Heart right ventricle (tissue), 16 donors: ENCODE measurements at regions not wholly inside any gene's neighbourhood (a gene's known extent, or its start where the extent isn't known, plus 50 kb on each side); places are given as distances from the start of the nearest gene placed in this dataset.

Source experiments
- ATAC-seq, 8 donors: fragments of 200-7000 bp; cut with Tn5 transposase; one replicate each; pipeline ENCODE4 v1.9.1; 2020; ENCODE audit warnings: mild to moderate bottlenecking in 8 of 8, moderate library complexity in 8 of 8, moderate number of reproducible peaks in 1 of 8
- DNase-seq, 2 donors: peaks; one replicate each; pipeline ENCODE4 v3.0.0-alpha.2; 2020
- H3K27ac ChIP-seq, 10 donors: fragments of 200-600 bp; sonication (generic) in 2 of 10; one replicate each; pipeline versions ENCODE4 v1.5.0 to v1.8.0; 2020 to 2022; ENCODE audit warnings: mild to moderate bottlenecking in 3 of 10
- H3K27me3 ChIP-seq, 7 donors: fragments of 200-600 bp; one replicate each; pipeline ENCODE4 v1.8.0; 2021 to 2022; ENCODE audit warnings: mild to moderate bottlenecking in 2 of 7
- H3K36me3 ChIP-seq, 9 donors: fragments of 200-600 bp; sonication (generic) in 1 of 9; one replicate each; pipeline versions ENCODE4 v1.5.0 to v1.8.0; 2020 to 2022; ENCODE audit warnings: mild to moderate bottlenecking in 2 of 9
- H3K4me1 ChIP-seq, 9 donors: fragments of 200-600 bp; sonication (generic) in 1 of 9; one replicate each; pipeline versions ENCODE4 v1.5.0 to v1.8.0; 2020 to 2022; ENCODE audit warnings: mild to moderate bottlenecking in 4 of 9
- H3K4me3 ChIP-seq, 10 donors: fragments of 200-600 bp; sonication (generic) in 2 of 10; one replicate each; pipeline versions ENCODE4 v1.5.0 to v1.8.0; 2020 to 2022; ENCODE audit warnings: mild to moderate bottlenecking in 7 of 10, moderate library complexity in 2 of 10
- H3K9me3 ChIP-seq, 11 donors: fragments of 200-600 bp in 10 of 11; sonication (generic) in 2 of 11; one replicate each; pipeline versions ENCODE4 v1.5.0 to v1.8.0; 2013 to 2022; ENCODE audit warnings: mild to moderate bottlenecking in 2 of 11, control low read depth in 1 of 11, moderate library complexity in 1 of 11
- WGBS, 2 donors: extraction: QIAGEN DNeasy Blood & Tissue Kit; methylation state at CpG; one replicate each; pipeline ENCODE4 v1.1.7; 2013; ENCODE audit warnings: inconsistent platforms in 1 of 2; 5-methylcytosine and 5-hydroxymethylcytosine counted together
- intact Hi-C, 10 donors: fragments of 100-400 bp; cut with DNase I; formaldehyde crosslinking; loops; one replicate each; pipeline versions ENCODE4 v1.11.1 to v1.14.2; 2022
- TF ChIP-seq, protein P1 (sequence below), 9 donors: fragments of 200-600 bp; sonication (generic) in 2 of 9; IDR thresholded peaks; one replicate each; pipeline versions ENCODE4 v1.5.0 to v1.8.0; 2021 to 2022; ENCODE audit warnings: antibody characterized with exemption in 9 of 9, mild to moderate bottlenecking in 5 of 9, moderate library complexity in 1 of 9
- donor health status: Arrhythmogenic right ventricular cardiomyopathy.
- donor health status: ischemic (EF 13 %, LVEDD 7.1; RV severe dilation, severe dysfunction).
- donor health status: healthy with polysubstance abuse.
- donor health status: DM: no; HTN: yes; CAD: no.
- donor health status: DM: no; HTN: no; CAD: no.
- donor health status: ischemic (EF 25% LVEDD 6.9; RV normal size, moderate dysfunction).
- donor health status: ischemic (EF 25% LVEDD 5.7; RV mildly dilated, moderate dysfunction).
- donor health status: healthy.
- donor health status: DM: yes; HTN: yes; CAD: no.
- donor health status: Ischemic cardiomyopathy.
- donor health status: ischemic (EF 35%, LVEDD 5.7; RV mildly dilated, moderate dysfunction).
- donor health status: nonischemic (EF 11% LVEDD 7.7; RV severe dilation, severe dysfunction).
- donor health status: DM: yes; HTN: yes; CAD: no.
- donor health status: PGD.
- donor health status: ischemic (EF 29% LVEDD 5.4; RV normal size, mild dysfunction).
- donor health status: nonischemic (EF 23%, LVEDD 6.1; RV moderate dilation, normal function).

DNA sequence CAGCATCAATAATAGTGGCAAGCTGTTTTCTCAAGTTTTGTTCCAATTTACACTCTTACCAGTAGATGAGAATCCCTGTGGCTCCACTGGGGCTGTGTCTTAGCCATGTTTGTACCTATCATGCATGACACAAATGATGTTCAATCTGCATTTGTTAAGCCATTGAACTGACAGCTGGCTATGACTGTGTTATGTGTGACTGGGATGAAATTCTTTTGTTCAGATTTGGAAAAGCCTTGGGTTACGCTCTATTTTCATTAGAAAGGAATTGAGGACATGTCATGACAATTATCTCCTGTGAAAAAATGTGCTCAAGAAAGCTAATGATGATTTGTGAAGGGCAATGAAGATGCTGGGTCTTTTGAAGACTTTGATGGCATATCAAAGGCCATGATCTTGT lies 201.8 kb upstream of the LARGE1 start:
- WGBS, 2 donors, result 76 to 77% methylated on average over 1 of the region's 1 CpG
- no peaks in the 10 kb centered on the region for H3K36me3 ChIP-seq
- no peak overlapping the region for H3K27ac ChIP-seq
- no peak for DNase-seq
- no peak for ATAC-seq
- H3K4me1 ChIP-seq, result no peaks in the 10 kb centered on the region
- H3K27me3 ChIP-seq, result peaks cover 0 to 8% (median 0%) of the 10 kb centered on the region in 7 donors
- H3K4me3 ChIP-seq, result no peak overlapping the region
- TF ChIP-seq, protein P1, sequence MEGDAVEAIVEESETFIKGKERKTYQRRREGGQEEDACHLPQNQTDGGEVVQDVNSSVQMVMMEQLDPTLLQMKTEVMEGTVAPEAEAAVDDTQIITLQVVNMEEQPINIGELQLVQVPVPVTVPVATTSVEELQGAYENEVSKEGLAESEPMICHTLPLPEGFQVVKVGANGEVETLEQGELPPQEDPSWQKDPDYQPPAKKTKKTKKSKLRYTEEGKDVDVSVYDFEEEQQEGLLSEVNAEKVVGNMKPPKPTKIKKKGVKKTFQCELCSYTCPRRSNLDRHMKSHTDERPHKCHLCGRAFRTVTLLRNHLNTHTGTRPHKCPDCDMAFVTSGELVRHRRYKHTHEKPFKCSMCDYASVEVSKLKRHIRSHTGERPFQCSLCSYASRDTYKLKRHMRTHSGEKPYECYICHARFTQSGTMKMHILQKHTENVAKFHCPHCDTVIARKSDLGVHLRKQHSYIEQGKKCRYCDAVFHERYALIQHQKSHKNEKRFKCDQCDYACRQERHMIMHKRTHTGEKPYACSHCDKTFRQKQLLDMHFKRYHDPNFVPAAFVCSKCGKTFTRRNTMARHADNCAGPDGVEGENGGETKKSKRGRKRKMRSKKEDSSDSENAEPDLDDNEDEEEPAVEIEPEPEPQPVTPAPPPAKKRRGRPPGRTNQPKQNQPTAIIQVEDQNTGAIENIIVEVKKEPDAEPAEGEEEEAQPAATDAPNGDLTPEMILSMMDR (IDR thresholded peaks at IDR 0.05), result no peak
- intact Hi-C loops, result no loop called here
- H3K9me3 ChIP-seq, result peaks cover 0 to 12% (median 0%) of the 10 kb centered on the region in 11 donors

DNA sequence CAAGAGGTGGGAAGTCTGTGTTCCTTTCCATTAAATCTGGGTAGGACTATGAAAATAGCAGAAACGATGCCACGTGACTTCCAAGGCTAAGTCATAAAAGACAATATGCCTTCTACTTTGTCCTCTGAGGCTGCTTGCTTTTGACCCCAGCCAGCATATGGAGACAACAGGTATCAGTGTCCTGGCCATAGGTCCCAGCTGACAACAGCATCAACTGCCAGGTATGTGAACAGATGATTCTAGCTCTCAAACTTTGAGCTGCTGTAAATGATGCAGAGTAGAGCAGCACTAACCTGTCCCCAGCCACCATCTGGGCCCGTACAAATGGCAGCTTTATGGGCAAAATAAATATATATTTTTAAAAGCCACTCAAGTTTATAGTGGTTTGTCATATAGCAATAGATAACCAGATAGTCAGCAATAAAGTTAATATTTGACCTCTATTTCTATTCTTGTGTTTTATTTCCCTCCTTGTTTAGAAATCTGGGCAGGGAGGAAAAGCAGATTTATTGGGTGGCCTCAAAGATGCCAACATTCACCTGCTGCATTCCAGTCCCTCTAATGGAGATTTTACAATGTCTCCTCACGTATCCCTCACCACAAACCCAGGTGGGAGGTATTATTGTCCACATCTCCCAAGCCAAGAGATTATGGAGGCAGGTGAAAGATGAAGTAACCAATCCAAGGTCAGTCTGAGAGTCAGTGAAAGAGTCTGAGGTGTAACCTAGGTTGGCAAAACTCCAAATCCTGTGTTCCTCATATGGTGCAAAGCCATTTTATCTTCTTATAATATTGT lies 209.6 kb upstream of the LARGE1 start:
- TF ChIP-seq, protein P1 (IDR thresholded peaks at IDR 0.05), result no peak
- intact Hi-C loops, result loop anchor here in 1 of 10 donors (10.0 kb wide), 1 partner anchor 55 kb away; no protein-coding TSS in a partner anchor
- H3K27me3 ChIP-seq, result peaks cover 0 to 25% (median 0%) of the 10 kb centered on the region in 7 donors
- H3K36me3 ChIP-seq, result no peaks in the 10 kb centered on the region
- no peak overlapping the region for H3K4me3 ChIP-seq
- no peak for DNase-seq
- 84 to 85% methylated on average over 4 of the region's 4 CpGs for WGBS, 2 donors
- no peak overlapping the region for H3K27ac ChIP-seq
- H3K9me3 ChIP-seq, result no peaks in the 10 kb centered on the region
- no peak for ATAC-seq
- H3K4me1 ChIP-seq, result no peaks in the 10 kb centered on the region

DNA sequence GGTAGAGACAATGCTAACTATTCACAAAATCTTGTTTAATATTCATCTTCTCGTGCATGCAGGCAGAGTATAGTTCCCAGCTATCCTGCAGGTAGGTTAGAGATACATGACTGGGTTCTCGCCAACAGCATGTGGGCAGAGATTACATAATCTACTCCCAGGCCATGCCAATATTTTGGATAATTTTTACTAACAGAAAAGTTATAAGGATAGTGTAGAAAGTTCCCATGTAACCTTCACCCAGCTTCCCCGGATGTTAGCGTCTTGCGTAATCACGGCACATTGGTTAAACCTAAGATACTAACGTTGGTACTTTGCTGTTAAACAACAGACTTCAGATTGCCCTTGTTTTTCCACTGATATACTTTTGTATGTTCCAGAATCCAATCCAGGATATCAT lies 215.5 kb upstream of the LARGE1 start:
- H3K27ac ChIP-seq, result no peak overlapping the region
- peaks cover 0 to 6% (median 0%) of the 10 kb centered on the region in 7 donors for H3K27me3 ChIP-seq
- intact Hi-C loops, result loop anchor here in 1 of 10 donors (10.0 kb wide), 1 partner anchor 61 kb away; no protein-coding TSS in a partner anchor
- DNase-seq (no peak), ATAC-seq (no peak)
- H3K36me3 ChIP-seq, result no peaks in the 10 kb centered on the region
- WGBS, 2 donors, result 82 to 88% methylated on average over 7 of the region's 7 CpGs
- H3K4me3 ChIP-seq, result no peak overlapping the region
- H3K4me1 ChIP-seq, result no peaks in the 10 kb centered on the region
- TF ChIP-seq, protein P1 (IDR thresholded peaks at IDR 0.05), result no peak
- no peaks in the 10 kb centered on the region for H3K9me3 ChIP-seq

DNA sequence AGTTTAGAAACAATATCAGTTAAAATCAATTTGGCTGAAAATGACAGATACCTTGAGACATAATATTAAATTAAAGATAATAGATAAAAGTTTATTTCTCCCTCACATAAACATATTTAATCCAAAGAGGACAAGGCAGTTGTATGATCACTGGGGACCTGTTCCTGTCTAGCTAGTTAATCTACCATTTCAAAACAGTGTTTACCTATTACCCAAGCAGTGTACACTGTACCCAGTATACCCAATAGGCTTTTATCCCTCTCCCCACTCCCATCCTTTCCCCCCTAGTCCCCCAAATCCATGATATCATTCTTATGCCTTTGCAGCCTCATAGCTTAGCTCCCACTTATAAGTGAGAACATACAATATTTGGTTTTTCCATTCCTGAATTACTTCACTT lies 229.7 kb upstream of the LARGE1 start:
- DNase-seq, result no peak
- Histone ChIP-seq H3K9me3 (peaks cover 0 to 23% (median under 1%) of the 10 kb centered on the region in 11 donors), H3K27me3 (no peaks in the 10 kb centered on the region), H3K4me1 (no peaks in the 10 kb centered on the region), H3K36me3 (no peaks in the 10 kb centered on the region), H3K4me3 (no peak overlapping the region), H3K27ac (no peak overlapping the region)
- TF ChIP-seq, protein P1 (IDR thresholded peaks at IDR 0.05), result no peak
- intact Hi-C loops, result no loop called here
- no peak for ATAC-seq
